Fibroblast of mammary gland (primary cell): ENCODE measurements at regions not wholly inside any gene's neighbourhood (a gene's known extent, or its start where the extent isn't known, plus 50 kb on each side); places are given as distances from the start of the nearest gene placed in this dataset.

Experiments used
- DNase-seq: peaks from one replicate; pipeline ENCODE4 v3.0.0-alpha.2; 2010; ENCODE audit warnings: low read depth
- H3K4me3 ChIP-seq: 2 replicates; pipeline ENCODE4 v1.5.1; 2011; ENCODE audit warnings: low read depth, mild to moderate bottlenecking, low read length, moderate library complexity; ENCODE audit not compliant: control insufficient read depth
- CTCF ChIP-seq: conservative IDR thresholded peaks from 2 replicates; pipeline ENCODE4 v1.5.1; 2011; ENCODE audit warnings: low read depth, low read length, inconsistent platforms; ENCODE audit not compliant: control insufficient read depth, insufficient read depth

- DNase-seq, result no peak
- no peak for TF ChIP-seq CTCF
Measured at GRCh38 chr5:133839721-133840120, 128.7 kb downstream of the C5orf15 start.

GRCh38 chr5:133839090-133839489 is 129.3 kb downstream of the C5orf15 start:
- TF ChIP-seq CTCF, result no peak
- no peak for DNase-seq
- no peak overlapping the region for H3K4me3 ChIP-seq

More at GRCh38 chr5:133839721-133840120, 128.7 kb downstream of the C5orf15 start:
- no peak overlapping the region for H3K4me3 ChIP-seq

- no peak overlapping the region for H3K4me3 ChIP-seq
- no peak for TF ChIP-seq CTCF
- no peak for DNase-seq
Measured at GRCh38 chr5:133838286-133838685, 130.1 kb downstream of the C5orf15 start.

GRCh38 chr5:133831491-133832224 is 136.8 kb downstream of the C5orf15 start:
- no peak for TF ChIP-seq CTCF
- DNase-seq, result peak; percentile 22

GRCh38 chr5:133830911-133831310 is 137.5 kb downstream of the C5orf15 start:
- DNase-seq, result no peak
- TF ChIP-seq CTCF, result no peak
- H3K4me3 ChIP-seq, result no peak overlapping the region

More at GRCh38 chr5:133831491-133832224, 136.8 kb downstream of the C5orf15 start:
- no peak overlapping the region for H3K4me3 ChIP-seq

GRCh38 chr5:133830281-133830680 is 138.1 kb downstream of the C5orf15 start:
- no peak overlapping the region for H3K4me3 ChIP-seq
- no peak for TF ChIP-seq CTCF
- DNase-seq, result no peak
